T-helper 9 cell (primary cell): ENCODE measurements at regions not wholly inside any gene's neighbourhood (a gene's known extent, or its start where the extent isn't known, plus 50 kb on each side); places are given as distances from the start of the nearest gene placed in this dataset.
"Not testable (repeated sequence)": the region's sequence is repeated elsewhere in the genome, so short reads cannot be mapped to it uniquely, and the experiment has no call there.

ENCODE experiments used
- DNase-seq: peaks from one replicate; pipeline ENCODE4 v3.0.0-alpha.2; 2020

DNA sequence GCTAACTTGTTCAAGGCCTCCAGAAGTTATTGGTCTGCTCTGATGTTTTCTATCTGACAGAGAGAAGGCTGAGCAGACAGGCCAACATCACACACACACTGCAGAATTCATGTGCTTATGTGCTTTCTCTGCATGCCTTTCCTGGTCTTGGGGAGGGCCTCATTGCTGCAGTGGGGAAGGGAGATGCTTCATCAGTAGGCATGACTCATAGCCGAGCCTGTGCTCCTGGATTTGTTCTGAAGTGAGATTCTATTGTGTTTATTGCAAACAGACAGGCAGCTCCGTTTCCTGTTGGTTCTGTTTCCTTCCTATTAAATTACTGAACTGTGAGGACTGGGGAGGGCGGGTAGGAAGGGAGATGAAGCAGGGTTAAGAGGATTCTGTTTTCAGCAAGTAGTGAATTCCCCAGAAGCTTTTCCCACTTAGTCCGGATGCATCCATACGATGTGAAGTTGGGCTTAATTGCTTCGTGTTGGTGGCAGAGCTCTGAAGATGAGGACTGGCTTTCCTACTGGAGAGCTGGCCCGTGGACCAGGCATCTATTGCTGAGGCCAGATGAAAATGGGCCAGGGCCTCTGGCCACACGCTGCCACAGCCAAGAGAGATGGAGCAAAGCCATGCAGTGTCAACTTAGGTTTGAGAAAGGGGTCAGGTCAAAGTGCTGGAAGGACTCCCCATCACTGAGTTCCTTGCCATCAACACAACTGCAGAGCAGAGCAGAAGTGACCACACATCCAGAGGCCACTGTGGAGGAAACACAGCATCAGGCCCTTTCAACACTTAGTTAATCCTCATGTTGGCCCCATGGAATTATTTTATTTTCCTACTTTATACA lies 179.3 kb downstream of the UTP18 start:
- no peak for DNase-seq

GRCh38 chr17:51441431-51441830 lies 181.1 kb downstream of the UTP18 start:
- DNase-seq = no peak

DNA sequence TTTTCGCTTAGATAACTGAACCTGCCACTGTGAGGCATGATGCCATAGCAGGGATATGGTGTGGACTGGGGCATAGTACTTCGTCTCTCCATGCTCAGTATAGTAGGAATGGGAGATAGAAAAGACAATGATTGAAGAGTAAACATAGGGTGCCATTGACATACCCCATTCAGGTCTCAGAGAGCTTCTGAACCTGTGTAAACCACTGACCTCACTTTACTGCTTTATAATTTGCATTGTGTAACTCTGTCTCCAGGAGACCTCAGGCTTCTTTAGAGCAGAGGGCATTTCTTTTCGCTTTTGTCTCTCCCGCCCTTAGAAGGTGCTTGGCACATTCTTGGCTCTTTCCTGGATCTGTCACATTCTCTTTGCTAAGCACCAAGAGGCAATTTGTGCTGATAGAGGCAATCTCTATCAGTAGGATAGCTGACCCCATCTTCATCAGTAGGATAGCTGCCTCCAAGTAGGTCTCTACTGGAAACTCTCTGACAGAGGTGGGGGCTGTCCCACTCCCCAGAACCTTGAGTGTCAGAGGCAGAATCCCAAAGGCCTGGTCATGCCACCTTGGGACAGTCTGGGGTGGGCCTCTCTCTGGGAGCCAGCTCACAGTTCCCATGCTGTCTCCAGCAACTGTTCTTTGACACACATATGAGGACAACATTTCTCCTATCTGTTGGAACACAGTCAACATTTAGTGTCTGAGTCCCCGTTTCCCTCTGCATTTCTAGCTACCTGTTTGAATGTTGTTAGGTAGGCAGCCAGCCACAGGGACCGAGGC lies 181.9 kb downstream of the UTP18 start:
- DNase-seq = no peak

DNA sequence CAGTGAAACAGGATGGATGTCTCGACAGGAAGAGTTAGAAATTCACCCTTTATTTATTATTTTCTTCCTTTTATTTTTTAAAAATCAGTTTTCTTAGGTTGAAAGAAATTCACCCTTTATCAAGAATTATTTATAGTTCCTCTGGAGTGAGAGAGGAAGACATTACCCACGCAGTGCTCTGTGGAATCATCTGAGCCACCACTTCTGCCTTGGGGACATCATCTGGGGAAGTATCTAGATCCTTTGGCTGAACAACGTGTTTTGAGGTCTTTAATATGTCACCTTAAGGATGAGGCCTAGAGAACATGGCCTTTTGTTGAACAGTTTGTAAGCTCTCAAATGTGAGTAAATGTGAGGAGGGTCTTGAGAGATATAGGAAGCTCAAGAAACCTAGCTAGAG lies 183.3 kb downstream of the UTP18 start:
- DNase-seq = no peak

DNA sequence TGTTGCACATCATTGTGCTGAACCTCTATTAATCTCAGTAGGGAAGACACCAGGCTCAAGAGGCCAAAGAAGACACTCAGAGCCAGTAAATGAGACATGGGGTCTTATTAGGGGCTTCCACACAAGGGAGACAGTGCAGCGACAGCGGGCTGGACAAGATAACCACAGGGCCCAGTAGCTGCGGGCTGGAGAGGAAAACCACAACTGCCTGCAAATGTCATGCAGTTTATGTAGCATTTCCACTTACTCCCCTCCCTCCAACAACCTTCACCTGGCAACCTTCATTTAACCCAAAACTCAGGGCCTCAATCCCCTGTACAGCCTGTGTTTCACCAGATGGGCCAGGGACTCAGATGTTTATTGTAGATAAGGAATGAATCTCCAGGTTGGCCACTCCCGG lies 185.6 kb downstream of the UTP18 start:
- no peak for DNase-seq

- no peak for DNase-seq
These were observed 194.2 kb downstream of the UTP18 start for GRCh38 chr17:51454456-51454978.

GRCh38 chr17:51455211-51455610 lies 194.9 kb downstream of the UTP18 start:
- DNase-seq = no peak

- no peak for DNase-seq
These were observed 195.6 kb downstream of the UTP18 start for GRCh38 chr17:51455931-51456330.

- DNase-seq = no peak
These were observed 196.6 kb downstream of the UTP18 start for GRCh38 chr17:51456942-51457341.

DNA sequence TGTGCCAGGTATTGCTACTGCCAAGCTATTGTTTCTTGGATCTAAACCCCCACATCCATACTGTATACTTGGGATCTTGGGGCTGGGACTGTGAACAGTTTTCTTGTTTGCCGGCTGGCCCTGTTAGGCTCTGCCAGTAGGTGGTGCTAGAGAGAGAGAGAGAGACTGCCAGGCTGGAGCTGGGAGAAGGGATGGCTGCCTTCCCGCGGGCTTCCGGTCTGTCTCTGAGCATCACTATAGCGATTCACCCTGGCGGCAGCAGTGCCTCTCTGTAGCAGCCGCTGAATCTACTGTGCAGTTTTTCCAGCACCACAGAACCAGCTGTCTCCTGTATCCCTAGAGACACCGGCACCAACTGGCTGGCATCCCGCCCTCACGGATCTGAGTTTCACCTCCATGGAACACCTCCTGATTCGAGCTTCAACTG lies 201.2 kb downstream of the UTP18 start:
- peak; percentile 40 for DNase-seq

- no peak for DNase-seq
These were observed 203.0 kb downstream of the UTP18 start for GRCh38 chr17:51463353-51463752.

- DNase-seq = no peak
These were observed 207.0 kb downstream of the UTP18 start for GRCh38 chr17:51467336-51467735.

- DNase-seq = no peak
These were observed 212.4 kb downstream of the UTP18 start for GRCh38 chr17:51472670-51473205.

- DNase-seq = no peak
These were observed 214.4 kb downstream of the UTP18 start for GRCh38 chr17:51474764-51475163.

GRCh38 chr17:51475730-51476129 lies 215.4 kb downstream of the UTP18 start:
- no peak for DNase-seq

DNA sequence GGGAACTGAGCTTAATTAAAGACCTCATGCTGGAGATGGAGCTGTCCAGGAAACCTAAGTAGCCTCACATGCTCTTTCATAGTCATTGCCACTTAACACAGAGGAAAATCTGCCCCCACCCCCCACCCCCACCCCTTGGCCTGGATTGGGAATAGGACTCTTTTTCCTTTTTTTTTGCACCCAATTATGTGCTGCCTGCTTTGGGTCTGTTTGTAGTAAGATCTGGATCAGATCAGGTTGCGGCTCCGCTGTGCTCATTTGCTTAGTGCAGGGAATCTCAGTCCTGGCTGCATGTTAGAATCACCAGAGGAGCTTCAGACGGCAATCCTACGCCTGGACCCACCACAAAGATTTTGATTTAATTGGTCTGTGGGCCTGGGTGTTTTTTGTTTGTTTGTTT lies 219.0 kb downstream of the UTP18 start:
- DNase-seq = no peak

DNA sequence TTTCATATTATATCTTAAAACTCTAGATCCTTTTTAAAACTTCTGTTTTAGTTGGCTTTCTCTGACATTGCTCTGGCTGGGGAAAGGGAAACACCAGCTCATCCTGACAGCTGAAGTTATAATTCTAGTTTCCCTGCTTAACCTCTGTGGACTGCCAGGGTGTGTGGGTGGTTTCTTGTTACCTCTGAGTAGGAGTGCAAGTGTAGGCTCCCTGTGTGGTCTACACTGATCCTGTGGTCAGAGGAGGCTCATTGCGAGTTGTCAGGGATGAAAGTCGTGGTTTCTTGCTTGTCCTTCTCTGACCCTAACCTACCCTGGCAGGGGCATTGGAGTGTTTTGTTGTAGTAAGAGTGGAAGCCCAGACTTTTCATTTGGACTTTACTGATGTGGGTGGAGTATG lies 221.0 kb downstream of the UTP18 start:
- no peak for DNase-seq

DNA sequence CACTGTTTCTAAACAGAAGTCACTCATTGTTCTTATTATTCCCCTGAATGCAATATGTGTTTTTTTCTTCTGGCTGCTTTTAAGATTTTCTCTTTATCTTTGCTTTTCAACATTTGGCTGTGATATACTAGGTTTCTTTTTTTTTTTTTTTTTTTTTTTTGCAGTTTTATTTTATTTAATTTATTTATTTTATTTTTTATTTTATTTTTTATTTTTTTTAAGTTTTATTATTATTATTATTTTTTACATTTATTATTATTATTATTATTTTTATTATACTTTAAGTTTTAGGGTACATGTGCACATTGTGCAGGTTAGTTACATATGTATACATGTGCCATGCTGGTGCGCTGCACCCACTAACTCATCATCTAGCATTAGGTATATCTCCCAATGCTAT lies 221.9 kb downstream of the UTP18 start:
- not testable (repeated sequence) for DNase-seq

DNA sequence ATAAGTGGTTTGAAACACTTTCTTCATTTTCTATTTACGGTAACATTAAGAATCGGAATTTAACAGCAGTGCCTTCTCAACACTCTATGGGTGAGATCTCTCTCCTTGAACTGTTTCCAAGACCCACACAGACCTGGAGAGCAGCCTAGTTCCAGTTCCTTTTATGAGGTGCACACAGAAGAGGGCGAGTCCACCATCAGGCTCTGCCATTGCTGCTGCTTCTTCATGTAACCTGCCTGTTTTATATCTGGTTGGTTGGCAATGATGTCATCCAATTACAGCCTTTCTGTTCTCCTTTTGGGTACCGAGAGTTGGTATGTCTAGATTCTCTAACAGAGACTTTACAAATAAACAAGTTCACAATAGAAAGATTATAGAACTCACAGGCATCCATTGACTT lies 225.7 kb downstream of the UTP18 start:
- DNase-seq = no peak

DNA sequence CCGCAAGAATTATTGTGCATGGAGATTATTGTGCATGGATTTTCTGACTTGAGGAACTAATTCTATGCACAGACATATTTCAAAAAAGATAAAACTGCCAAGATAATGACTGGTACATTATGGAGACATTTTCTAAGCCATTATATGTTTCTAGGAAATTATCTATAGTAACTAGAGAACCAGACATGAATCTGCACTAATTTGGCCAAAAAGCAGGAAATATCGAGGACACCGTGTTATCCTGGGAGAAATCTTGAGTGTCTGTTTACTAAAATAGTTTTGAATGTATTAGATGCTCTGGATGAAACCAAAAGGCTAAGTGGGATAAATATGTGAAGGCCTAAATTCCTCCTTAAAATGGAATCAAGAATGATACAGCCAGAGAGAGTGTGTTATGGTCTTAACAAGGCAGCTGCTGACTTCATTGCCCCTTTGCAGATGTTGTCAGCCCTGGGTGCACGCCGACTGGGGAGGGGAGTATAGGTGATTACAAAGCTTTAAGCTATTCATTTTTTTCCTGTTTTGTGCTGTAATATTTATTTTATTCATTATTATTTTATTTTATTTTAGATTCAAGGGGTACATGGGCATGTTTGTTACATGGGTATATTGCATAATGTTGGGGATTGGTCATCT lies 226.7 kb downstream of the UTP18 start:
- DNase-seq = no peak

DNA sequence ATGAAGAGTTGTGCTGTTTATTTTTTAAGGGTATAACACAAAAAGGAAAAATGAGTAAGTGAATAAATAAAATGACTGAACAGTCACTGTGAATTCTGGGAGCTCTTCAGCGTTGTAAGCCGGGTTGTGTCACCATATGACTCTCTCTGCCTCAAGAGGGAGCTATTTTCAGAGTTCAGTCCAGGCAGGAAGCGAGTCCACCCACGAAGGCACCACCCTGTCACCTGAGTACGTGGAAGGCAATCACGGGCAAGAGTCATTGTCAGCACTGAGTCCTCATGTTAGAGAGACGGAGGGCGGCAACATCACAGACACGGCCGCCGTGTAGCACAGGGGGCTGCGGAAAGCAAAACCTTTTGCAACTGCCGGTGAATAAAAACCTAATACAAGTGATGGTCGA lies 227.6 kb downstream of the UTP18 start:
- DNase-seq = peak; percentile 3

GRCh38 chr17:51491416-51491815 lies 231.1 kb downstream of the UTP18 start:
- no peak for DNase-seq

DNA sequence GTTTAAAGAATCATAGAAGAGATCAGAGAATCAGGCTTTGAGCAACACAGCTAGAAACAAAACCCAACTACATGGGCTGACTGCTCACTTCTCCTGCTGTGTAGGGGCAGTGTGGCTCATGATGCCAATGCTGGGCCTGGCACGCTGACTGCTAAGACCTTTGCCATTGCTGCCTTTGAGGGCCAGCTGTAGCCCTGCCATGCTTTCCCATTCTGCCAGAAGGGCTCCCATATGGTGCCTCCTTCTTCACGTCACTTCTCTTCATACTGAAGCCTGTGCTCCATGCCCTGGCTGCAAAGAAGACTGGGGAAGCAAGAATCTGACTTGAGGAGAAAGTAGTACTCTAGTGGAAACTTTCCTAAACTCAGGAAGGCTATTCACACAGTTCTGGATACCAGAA lies 232.9 kb downstream of the UTP18 start:
- no peak for DNase-seq
